Neural progenitor cell (in vitro differentiated cells): ENCODE measurements at regions not wholly inside any gene's neighbourhood (a gene's known extent, or its start where the extent isn't known, plus 50 kb on each side); places are given as distances from the start of the nearest gene placed in this dataset.

Experiments used
- DNase-seq: peaks from one replicate; pipeline ENCODE4 v3.0.0-alpha.2; 2016; ENCODE audit warnings: low spot score
- H2AFZ ChIP-seq: fragments of 200-600 bp; sonication (generic); replicated peaks from 2 replicates; pipeline ENCODE4 v1.6.1; 2016; ENCODE audit warnings: antibody characterized with exemption
- H3F3A ChIP-seq: fragments of 200-600 bp; sonication (generic); 2 replicates; pipeline ENCODE4 v1.6.1; 2016; ENCODE audit warnings: antibody characterized with exemption, low read depth
- H3K27ac ChIP-seq: fragments of 200-600 bp; sonication (generic); 2 replicates; pipeline ENCODE4 v1.5.1; 2016; ENCODE audit warnings: mild to moderate bottlenecking
- H3K27me3 ChIP-seq: fragments of 200-600 bp; sonication (generic); 2 replicates; pipeline ENCODE4 v1.6.1; 2016; ENCODE audit warnings: mild to moderate bottlenecking, moderate library complexity
- H3K36me3 ChIP-seq: fragments of 200-600 bp; sonication (generic); 2 replicates; pipeline ENCODE4 v1.5.1; 2016
- H3K4me1 ChIP-seq: fragments of 200-600 bp; sonication (generic); 2 replicates; pipeline ENCODE4 v1.6.1; 2016; ENCODE audit warnings: mixed run types
- H3K4me2 ChIP-seq: fragments of 200-600 bp; sonication (generic); 2 replicates; pipeline ENCODE4 v1.6.1; 2016
- H3K4me3 ChIP-seq: fragments of 200-600 bp; sonication (generic); 2 replicates; pipeline ENCODE4 v1.5.1; 2016
- H3K79me2 ChIP-seq: fragments of 200-600 bp; sonication (generic); 2 replicates; pipeline ENCODE4 v1.6.1; 2016; ENCODE audit warnings: low read depth
- H3K9ac ChIP-seq: fragments of 200-600 bp; sonication (generic); 2 replicates; pipeline ENCODE4 v1.6.1; 2016
- H3K9me3 ChIP-seq: fragments of 200-600 bp; sonication (generic); 2 replicates; pipeline ENCODE4 v1.5.1; 2016; ENCODE audit warnings: low read depth
- H4K20me1 ChIP-seq: fragments of 200-600 bp; sonication (generic); 2 replicates; pipeline ENCODE4 v1.6.1; 2016; ENCODE audit warnings: low read depth
- H3K27ac Mint-ChIP-seq: 3 replicates; pipeline ENCODE4 v1.8.0; 2021; ENCODE audit warnings: mixed read lengths
- H3K27me3 Mint-ChIP-seq: 2 replicates; pipeline ENCODE4 v1.8.0; 2022; ENCODE audit warnings: low read depth, mild to moderate bottlenecking, inconsistent platforms, moderate library complexity, mixed read lengths; ENCODE audit not compliant: insufficient read depth
- H3K36me3 Mint-ChIP-seq: 3 replicates; pipeline ENCODE4 v1.8.0; 2021; ENCODE audit warnings: mixed read lengths
- H3K4me1 Mint-ChIP-seq: 3 replicates; pipeline ENCODE4 v1.8.0; 2021; ENCODE audit warnings: mixed read lengths
- H3K4me3 Mint-ChIP-seq: 3 replicates; pipeline ENCODE4 v1.8.0; 2021; ENCODE audit warnings: mild to moderate bottlenecking, moderate library complexity, mixed read lengths
- H3K9me3 Mint-ChIP-seq: 3 replicates; pipeline ENCODE4 v1.8.0; 2020; ENCODE audit warnings: mixed read lengths
- EZH2 ChIP-seq: fragments of 200-600 bp; sonication (generic); IDR thresholded peaks from 2 replicates; pipeline ENCODE4 v1.6.1; 2017; ENCODE audit warnings: antibody characterized with exemption, mild to moderate bottlenecking, moderate library complexity
- EZH2phosphoT487 ChIP-seq: fragments of 200-600 bp; sonication (generic); IDR thresholded peaks from 2 replicates; pipeline ENCODE4 v1.6.1; 2017; ENCODE audit warnings: antibody characterized with exemption
- TF ChIP-seq, protein P1 (sequence below): fragments of 200-600 bp; sonication (generic); IDR thresholded peaks from 2 replicates; pipeline ENCODE4 v1.5.1; 2017; ENCODE audit warnings: antibody characterized with exemption, mild to moderate bottlenecking

DNA sequence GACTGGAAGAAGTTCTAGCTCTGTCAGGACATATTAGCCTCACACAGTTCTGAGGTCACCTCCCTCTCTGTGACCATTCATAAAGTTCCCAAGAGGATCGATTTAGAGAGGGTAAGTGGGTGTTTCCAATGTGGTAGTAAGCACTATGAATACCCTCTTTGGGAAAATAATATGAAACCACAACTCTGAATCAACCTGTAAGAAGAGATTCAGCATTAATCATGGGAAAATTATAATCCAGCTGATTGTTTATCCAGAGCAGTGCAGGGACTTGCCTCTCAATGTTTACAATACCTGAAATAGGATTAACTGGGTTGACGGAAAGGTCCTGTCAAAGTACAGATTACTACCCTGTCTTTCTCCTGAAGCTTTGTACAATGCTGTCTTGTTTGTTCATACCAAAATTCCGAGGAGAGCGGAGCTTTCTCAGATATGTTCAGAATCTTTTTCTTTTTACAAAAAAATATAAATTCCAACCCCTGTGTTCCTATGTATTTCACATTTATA lies 302.9 kb upstream of the DPPA4 start:
- Histone ChIP-seq H2AFZ (no peak overlapping the region), H3K27me3 (no peaks in the 10 kb centered on the region), H3K4me1 (no peaks in the 10 kb centered on the region), H4K20me1 (no peaks in the 10 kb centered on the region), H3K79me2 (no peaks in the 10 kb centered on the region), H3K27ac (no peak overlapping the region), H3F3A (no peaks in the 10 kb centered on the region), H3K9ac (no peak overlapping the region), H3K9me3 (no peaks in the 10 kb centered on the region), H3K4me2 (no peak overlapping the region), H3K4me3 (no peak overlapping the region), H3K36me3 (no peaks in the 10 kb centered on the region)
- Mint-ChIP-seq H3K27ac (no peak overlapping the region), H3K4me3 (no peak overlapping the region), H3K36me3 (no peaks in the 10 kb centered on the region), H3K9me3 (no peaks in the 10 kb centered on the region), H3K27me3 (no peaks in the 10 kb centered on the region), H3K4me1 (no peaks in the 10 kb centered on the region)
- TF ChIP-seq, protein P1, sequence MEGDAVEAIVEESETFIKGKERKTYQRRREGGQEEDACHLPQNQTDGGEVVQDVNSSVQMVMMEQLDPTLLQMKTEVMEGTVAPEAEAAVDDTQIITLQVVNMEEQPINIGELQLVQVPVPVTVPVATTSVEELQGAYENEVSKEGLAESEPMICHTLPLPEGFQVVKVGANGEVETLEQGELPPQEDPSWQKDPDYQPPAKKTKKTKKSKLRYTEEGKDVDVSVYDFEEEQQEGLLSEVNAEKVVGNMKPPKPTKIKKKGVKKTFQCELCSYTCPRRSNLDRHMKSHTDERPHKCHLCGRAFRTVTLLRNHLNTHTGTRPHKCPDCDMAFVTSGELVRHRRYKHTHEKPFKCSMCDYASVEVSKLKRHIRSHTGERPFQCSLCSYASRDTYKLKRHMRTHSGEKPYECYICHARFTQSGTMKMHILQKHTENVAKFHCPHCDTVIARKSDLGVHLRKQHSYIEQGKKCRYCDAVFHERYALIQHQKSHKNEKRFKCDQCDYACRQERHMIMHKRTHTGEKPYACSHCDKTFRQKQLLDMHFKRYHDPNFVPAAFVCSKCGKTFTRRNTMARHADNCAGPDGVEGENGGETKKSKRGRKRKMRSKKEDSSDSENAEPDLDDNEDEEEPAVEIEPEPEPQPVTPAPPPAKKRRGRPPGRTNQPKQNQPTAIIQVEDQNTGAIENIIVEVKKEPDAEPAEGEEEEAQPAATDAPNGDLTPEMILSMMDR, result no peak
- TF ChIP-seq EZH2, result no peak
- TF ChIP-seq EZH2phosphoT487, result no peak
- no peak for DNase-seq

DNA sequence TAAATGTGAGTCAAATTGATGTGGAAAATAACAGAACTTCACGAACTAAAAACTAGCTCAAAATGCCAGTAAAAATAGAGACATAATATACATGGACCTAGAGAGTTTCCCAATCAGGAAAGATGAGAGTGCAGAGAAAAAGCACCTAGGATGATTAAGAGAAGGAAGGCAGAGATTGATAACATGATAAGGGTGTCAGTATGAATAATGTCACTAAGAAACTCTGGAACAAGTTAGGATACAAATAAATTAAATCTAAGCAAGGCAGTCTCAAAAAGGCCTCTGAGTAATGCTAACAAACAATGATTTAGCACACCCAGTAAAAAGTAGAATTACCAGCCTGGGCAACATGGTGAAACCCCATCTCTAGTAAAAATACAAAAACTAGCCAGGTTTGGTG lies 304.7 kb upstream of the DPPA4 start:
- peaks cover 3% of the 10 kb centered on the region for H3K27me3 Mint-ChIP-seq
- H3K27ac Mint-ChIP-seq, result no peak overlapping the region
- no peaks in the 10 kb centered on the region for H4K20me1 ChIP-seq
- H3K4me2 ChIP-seq, result no peak overlapping the region
- no peaks in the 10 kb centered on the region for H3F3A ChIP-seq
- no peak overlapping the region for H3K4me3 Mint-ChIP-seq
- no peaks in the 10 kb centered on the region for H3K9me3 Mint-ChIP-seq
- no peaks in the 10 kb centered on the region for H3K36me3 ChIP-seq
- H3K36me3 Mint-ChIP-seq, result no peaks in the 10 kb centered on the region
- no peak overlapping the region for H3K27ac ChIP-seq
- TF ChIP-seq, protein P1, result no peak
- TF ChIP-seq EZH2 (no peak), EZH2phosphoT487 (no peak)
- no peaks in the 10 kb centered on the region for H3K4me1 Mint-ChIP-seq
- no peak overlapping the region for H2AFZ ChIP-seq
- no peaks in the 10 kb centered on the region for H3K27me3 ChIP-seq
- no peaks in the 10 kb centered on the region for H3K79me2 ChIP-seq
- no peaks in the 10 kb centered on the region for H3K4me1 ChIP-seq
- no peak overlapping the region for H3K4me3 ChIP-seq
- H3K9me3 ChIP-seq, result no peaks in the 10 kb centered on the region
- no peak for DNase-seq
- no peak overlapping the region for H3K9ac ChIP-seq

DNA sequence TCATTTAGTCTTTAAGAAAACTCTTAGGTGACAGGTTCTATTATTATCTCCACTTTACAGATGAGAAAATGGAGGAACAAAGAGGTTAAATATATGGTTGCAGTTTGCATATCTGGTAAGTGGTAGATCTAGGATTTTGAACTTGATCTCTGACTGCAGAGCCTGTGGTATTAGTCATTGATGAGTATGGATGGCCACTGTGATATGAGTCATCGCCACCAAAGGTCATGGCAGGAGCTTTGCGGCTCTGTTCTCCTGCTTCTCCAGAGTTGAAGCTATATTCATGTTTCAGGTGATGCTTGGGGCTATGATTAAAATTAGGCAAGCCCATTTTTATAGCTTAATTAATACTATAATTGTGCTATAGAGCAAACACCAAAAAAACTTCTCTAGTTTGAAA lies 306.2 kb upstream of the DPPA4 start:
- H3F3A ChIP-seq, result no peaks in the 10 kb centered on the region
- no peaks in the 10 kb centered on the region for H3K9me3 ChIP-seq
- no peak overlapping the region for H3K4me3 Mint-ChIP-seq
- no peaks in the 10 kb centered on the region for H3K36me3 Mint-ChIP-seq
- H3K4me1 ChIP-seq, result no peaks in the 10 kb centered on the region
- H3K27ac ChIP-seq, result no peak overlapping the region
- H3K4me2 ChIP-seq, result no peak overlapping the region
- no peak overlapping the region for H3K9ac ChIP-seq
- no peaks in the 10 kb centered on the region for H3K27me3 ChIP-seq
- no peaks in the 10 kb centered on the region for H3K36me3 ChIP-seq
- H3K27ac Mint-ChIP-seq, result no peak overlapping the region
- no peak overlapping the region for H3K4me3 ChIP-seq
- H2AFZ ChIP-seq, result no peak overlapping the region
- H3K79me2 ChIP-seq, result no peaks in the 10 kb centered on the region
- H3K4me1 Mint-ChIP-seq, result no peaks in the 10 kb centered on the region
- no peak for DNase-seq
- no peaks in the 10 kb centered on the region for H3K9me3 Mint-ChIP-seq
- no peak for TF ChIP-seq EZH2phosphoT487
- TF ChIP-seq, protein P1, result no peak
- TF ChIP-seq EZH2, result no peak
- peaks cover 5% of the 10 kb centered on the region for H3K27me3 Mint-ChIP-seq
- H4K20me1 ChIP-seq, result no peaks in the 10 kb centered on the region
